ENCODE measurements at regions not wholly inside any gene's neighbourhood (a gene's known extent, or its start where the extent isn't known, plus 50 kb on each side); places are given as distances from the start of the nearest gene placed in this dataset.

DNA sequence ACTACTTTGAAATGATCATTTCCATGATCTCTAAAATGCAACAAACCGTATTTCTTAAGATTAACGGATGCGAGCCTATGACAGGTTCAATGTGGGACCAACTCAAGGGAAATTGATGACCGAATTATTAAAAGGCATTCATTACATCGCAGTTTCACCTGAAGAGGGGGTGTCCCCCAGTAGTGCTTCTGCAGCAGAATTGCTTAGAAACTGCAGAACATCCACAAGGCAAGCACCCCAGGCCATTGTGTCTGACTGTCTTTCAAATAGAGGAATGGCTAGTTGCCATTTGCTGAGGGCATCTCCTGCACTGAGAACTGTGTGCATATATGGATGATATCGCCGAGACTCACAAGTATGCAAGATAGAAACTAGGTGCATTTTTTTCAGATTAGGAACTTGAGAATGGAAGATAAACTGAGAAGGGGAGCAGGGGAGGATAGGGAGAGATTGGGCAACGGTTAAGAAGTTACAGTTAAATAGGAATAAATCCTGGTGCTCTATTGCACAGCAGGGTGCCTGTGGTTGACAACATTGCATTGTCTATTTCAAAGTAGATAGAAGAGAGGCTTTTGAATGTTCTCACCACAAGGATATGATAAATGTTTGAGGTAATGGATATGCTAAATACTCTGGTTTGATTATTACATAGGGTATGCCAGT lies 234.3 kb upstream of the PLEKHG7 start:
- TF ChIP-seq, protein P1, sequence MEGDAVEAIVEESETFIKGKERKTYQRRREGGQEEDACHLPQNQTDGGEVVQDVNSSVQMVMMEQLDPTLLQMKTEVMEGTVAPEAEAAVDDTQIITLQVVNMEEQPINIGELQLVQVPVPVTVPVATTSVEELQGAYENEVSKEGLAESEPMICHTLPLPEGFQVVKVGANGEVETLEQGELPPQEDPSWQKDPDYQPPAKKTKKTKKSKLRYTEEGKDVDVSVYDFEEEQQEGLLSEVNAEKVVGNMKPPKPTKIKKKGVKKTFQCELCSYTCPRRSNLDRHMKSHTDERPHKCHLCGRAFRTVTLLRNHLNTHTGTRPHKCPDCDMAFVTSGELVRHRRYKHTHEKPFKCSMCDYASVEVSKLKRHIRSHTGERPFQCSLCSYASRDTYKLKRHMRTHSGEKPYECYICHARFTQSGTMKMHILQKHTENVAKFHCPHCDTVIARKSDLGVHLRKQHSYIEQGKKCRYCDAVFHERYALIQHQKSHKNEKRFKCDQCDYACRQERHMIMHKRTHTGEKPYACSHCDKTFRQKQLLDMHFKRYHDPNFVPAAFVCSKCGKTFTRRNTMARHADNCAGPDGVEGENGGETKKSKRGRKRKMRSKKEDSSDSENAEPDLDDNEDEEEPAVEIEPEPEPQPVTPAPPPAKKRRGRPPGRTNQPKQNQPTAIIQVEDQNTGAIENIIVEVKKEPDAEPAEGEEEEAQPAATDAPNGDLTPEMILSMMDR (conservative IDR thresholded peaks at IDR 0.05; ENCODE audit: low read depth in 2 of 2): no peak
- TF ChIP-seq EZH2phosphoT487 (IDR thresholded peaks at IDR 0.05; ENCODE audit: unreplicated experiment) (no peak), REST (IDR thresholded peaks at IDR 0.05; ENCODE audit: unreplicated experiment) (no peak), ZNF114 (CRISPR knock-in tag; IDR thresholded peaks at IDR 0.05) (no peak), JUNB (IDR thresholded peaks at IDR 0.05; ENCODE audit: unreplicated experiment) (no peak)

Data from GM23338 (cell line).